C4-2B (cell line): ENCODE measurements at regions not wholly inside any gene's neighbourhood (a gene's known extent, or its start where the extent isn't known, plus 50 kb on each side); places are given as distances from the start of the nearest gene placed in this dataset.

Experiments used
- H3K27ac ChIP-seq: fragments of 450-650 bp; 2 replicates; pipeline ENCODE4 v1.5.1; 2017
- CTCF ChIP-seq: fragments of 450-650 bp; conservative IDR thresholded peaks from 2 replicates; pipeline ENCODE4 v1.5.1; 2017; ENCODE audit warnings: mild to moderate bottlenecking
- ZFX ChIP-seq: fragments of 450-650 bp; IDR thresholded peaks from 2 replicates; pipeline ENCODE4 v1.6.1; 2017

DNA sequence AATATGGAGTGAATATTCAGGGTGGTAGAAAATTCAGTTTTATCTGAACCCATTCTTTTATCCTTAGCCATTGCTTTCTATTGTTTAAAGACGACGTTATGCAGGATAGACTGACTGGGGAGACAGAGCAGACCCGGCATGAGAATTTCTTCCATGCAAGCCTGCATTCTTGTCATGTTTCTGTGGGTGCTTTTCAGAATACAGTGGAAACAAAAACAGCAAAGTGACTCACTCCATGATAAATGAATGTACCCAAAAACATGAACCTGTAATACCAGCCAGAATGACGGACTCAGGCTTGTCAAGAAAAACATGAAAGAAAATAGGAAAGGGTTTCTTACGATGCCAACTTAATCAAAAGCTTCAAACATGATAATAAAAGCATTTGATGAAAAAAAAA lies 924.0 kb downstream of the EFNB2 start:
- TF ChIP-seq ZFX (no peak), CTCF (no peak)
- H3K27ac ChIP-seq = no peak overlapping the region

DNA sequence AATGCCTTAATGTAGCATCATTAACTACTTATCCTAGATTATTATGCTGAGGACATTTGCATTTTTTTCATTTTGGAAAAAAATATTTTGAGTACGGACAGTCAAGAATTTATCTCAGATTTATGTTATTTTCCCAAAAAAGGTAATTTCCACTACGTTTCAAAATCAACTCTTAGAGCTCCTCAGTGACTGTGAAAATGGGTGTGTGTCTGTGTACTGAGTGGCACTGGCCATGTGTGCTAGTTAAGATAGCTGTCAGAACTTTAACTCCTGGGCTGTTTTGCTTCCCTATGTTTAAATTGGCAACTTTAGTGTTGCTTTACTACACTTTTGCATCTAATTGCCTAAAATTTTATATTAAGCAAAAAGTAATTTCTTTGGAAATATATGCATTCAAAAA lies 927.4 kb downstream of the EFNB2 start:
- TF ChIP-seq CTCF (no peak), ZFX (no peak)
- no peak overlapping the region for H3K27ac ChIP-seq

DNA sequence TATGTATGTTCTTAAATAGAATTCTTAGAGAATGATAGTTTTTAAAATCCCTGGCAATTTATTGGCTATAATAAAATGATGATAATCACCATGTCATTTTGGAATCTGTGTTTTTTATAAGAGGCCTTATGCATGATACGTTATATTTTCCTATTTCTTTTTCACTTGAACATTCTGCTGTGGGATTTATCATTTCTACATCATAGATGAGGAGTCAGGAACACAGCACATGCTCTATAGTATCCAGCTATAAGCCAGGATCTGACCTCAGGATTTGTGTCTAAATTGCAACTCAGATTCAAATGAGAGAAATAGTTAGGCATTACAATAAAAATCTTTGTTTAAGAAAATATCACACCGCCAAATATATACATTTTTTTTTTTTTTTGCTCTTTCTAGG lies 928.0 kb downstream of the EFNB2 start:
- no peak overlapping the region for H3K27ac ChIP-seq
- no peak for TF ChIP-seq CTCF
- TF ChIP-seq ZFX = no peak

DNA sequence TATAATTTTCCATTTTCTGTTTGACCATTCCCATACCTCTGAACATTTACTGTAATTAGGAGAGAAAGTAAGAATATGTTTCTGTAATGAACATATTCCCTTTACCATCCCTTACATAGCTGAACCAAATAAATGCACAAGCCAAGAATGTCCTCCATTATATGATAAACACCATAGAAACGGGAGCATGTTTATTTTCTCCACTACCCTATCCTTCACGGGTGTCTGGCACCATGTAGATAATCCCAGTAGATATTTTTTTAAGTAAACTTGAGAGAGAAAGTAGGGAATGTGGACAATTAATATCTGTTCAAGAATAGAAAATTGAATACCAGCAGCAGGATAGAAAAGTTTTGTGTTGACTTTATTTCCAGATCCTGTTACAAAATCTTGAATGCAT lies 928.4 kb downstream of the EFNB2 start:
- no peak overlapping the region for H3K27ac ChIP-seq
- TF ChIP-seq CTCF = no peak
- TF ChIP-seq ZFX = no peak

GRCh38 chr13:105602956-105603670 lies 932.3 kb downstream of the EFNB2 start:
- TF ChIP-seq CTCF = no peak
- no peak for TF ChIP-seq ZFX
- no peak overlapping the region for H3K27ac ChIP-seq

GRCh38 chr13:105599477-105600037 lies 935.9 kb downstream of the EFNB2 start:
- TF ChIP-seq ZFX (no peak), CTCF (no peak)
- H3K27ac ChIP-seq = no peak overlapping the region

DNA sequence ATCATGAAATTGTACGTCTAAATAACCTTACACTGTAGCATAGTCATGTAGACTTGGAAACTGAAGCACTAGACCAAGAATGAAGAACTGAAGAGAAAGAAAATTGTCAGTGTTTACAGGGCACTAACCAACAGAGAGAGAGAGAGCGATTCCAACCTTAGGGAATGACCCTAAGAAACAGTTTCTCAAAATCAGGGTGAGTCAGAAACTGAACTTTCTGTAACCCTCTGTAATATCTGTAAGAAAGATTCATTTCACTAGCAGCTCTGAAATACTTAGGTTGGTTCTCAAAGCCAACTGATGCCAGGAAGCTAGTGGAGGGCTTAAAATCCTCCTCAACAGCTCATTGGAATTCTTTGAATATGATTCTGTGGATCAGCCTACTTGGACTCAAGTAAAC lies 936.9 kb downstream of the EFNB2 start:
- TF ChIP-seq ZFX = no peak
- no peak for TF ChIP-seq CTCF

More for the DNA sequence above, 936.9 kb downstream of the EFNB2 start:
- no peak overlapping the region for H3K27ac ChIP-seq
